Occipital lobe (tissue), 1 donor: ENCODE measurements at regions not wholly inside any gene's neighbourhood (a gene's known extent, or its start where the extent isn't known, plus 50 kb on each side); places are given as distances from the start of the nearest gene placed in this dataset.
"Not testable (repeated sequence)": the region's sequence is repeated elsewhere in the genome, so short reads cannot be mapped to it uniquely, and the experiment has no call there.

Experiments
- DNase-seq: peaks from one replicate; lab custom pipeline; 2025; lab: John Stamatoyannopoulos, UW

DNA sequence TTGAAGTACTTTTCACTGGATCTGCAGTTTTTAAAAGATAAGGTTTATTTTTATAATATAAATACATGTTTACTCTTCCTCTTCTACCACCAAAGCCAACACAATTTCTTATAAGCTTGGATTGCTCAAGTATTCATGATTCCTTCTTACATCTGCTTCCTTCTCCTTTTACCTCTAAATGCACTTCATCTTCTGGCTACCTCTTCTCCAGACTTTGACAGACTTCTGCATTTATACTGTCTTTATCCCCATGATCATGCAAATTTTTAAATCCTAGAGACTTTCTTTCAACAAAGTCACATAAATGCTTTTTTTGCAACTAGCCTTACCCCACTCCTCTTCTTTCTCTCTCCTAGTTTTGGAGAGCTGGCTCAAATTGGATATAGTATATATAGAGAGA lies 142.9 kb downstream of the TFAP2B start:
- DNase-seq, result no peak

DNA sequence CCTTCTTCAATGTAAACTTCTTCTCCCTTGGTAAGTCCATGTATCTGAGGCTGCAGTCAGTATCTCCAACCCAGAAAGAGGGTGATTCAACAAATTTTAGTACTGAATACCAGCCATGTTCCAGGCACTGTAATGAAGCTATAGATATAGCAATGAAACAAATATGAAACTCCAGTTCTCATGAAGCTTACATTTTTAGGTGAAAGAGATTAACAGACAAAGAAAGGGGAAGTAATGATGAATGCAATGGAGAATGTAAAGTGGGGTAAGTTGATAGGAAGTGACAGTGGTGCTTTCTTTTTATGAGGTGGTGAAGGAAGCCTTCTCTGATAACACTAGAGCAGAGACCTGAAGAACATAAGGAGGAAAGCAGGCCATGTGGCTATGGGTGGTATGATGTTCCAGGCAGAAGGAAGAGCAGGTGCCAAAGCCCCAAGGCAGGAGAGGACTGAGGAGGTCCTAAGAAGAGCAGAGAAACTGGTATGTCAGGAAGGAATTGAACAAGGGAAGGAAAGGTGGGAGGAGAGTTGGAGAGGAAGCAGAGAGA lies 143.6 kb downstream of the TFAP2B start:
- DNase-seq, result no peak

GRCh38 chr6:50963952-50964351 lies 145.3 kb downstream of the TFAP2B start:
- DNase-seq, result no peak

DNA sequence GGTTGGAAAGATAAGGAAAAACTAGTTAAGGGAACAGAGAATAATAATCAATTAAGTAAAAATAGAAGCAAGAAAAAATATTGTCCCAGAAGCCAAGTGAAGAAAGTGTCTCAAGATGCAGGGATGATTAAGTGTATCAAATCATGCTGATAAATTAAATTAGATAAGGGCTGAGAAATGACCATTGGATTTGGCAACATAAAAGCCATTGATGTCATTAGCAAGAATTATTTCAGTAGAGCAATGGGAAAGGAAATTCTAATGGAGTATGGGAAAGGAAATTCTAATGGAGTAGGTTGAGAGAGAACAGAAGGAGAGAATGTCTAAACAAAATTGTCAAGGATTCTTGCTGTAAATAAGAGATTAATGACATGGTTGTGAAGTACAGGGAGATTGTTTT lies 146.8 kb downstream of the TFAP2B start:
- no peak for DNase-seq

GRCh38 chr6:50966532-50966931 lies 147.9 kb downstream of the TFAP2B start:
- DNase-seq, result no peak

- no peak for DNase-seq
These were observed 148.3 kb downstream of the TFAP2B start for GRCh38 chr6:50966986-50967385.

DNA sequence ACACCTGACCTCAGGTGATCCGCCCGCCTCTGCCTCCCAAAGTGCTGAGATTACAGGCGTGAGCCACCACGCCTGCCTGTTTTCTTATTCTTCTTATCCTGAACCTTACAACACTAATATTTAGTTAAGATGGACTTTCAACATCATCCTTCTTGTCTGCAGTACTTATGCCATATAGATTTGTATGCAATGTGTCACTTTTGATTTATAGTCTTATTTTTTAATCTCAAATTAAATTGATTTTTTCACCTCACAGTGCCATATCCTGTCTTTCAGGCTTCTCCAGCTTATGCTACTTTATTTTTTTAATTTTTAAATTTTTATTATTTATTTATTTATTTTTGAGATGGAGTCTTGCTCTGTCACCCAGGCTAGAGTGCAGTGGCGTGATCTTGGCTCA lies 149.6 kb downstream of the TFAP2B start:
- DNase-seq, result not testable (repeated sequence)

GRCh38 chr6:50970908-50971307 lies 152.2 kb downstream of the TFAP2B start:
- DNase-seq, result no peak

- no peak for DNase-seq
These were observed 154.8 kb downstream of the TFAP2B start for GRCh38 chr6:50973464-50973863.

DNA sequence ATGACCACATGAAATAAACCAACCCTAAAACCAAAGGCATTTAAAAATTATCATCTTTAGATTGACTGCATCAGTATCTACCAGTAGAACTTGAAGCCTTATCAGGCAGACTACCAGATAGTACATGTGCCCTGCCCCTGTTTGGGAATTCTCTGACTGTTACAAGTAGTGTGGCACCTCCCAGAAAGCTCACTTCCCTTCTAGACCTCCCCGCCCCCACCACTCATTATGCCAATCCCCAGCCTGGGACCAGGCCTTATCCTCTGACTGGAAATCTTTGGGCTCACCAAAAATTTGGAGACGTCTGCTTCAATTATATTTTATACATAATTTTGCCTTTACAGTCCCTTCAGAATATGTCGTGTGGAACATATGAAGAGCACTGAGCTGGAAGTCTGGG lies 155.6 kb downstream of the TFAP2B start:
- DNase-seq, result no peak

GRCh38 chr6:50975216-50975615 lies 156.5 kb downstream of the TFAP2B start:
- no peak for DNase-seq

DNA sequence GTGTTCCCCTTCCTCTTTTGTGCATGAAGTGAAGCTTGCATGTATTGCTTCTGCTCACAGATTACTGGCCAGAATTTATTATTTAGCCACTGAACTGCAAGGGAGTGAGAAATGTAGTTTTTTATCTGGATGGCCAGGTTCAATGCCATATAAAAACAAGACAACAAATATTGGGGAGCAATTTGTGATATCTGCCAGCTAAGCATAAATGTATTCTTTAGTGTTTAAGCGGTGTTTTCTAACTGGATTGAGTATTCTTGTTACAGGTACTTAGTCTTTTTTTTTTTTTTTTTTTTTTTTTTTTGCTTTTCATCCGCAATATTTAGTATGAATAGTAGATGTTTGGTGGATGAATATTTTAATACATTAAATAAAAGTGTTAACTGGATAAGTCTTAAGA lies 158.2 kb downstream of the TFAP2B start:
- DNase-seq, result no peak

GRCh38 chr6:50977796-50978195 lies 159.1 kb downstream of the TFAP2B start:
- DNase-seq, result no peak

GRCh38 chr6:50978380-50979170 lies 159.9 kb downstream of the TFAP2B start:
- no peak for DNase-seq

- no peak for DNase-seq
These were observed 160.5 kb downstream of the TFAP2B start for GRCh38 chr6:50979171-50979525.

GRCh38 chr6:50984135-50984534 lies 165.5 kb downstream of the TFAP2B start:
- DNase-seq, result no peak

GRCh38 chr6:50986319-50986718 lies 167.6 kb downstream of the TFAP2B start:
- DNase-seq, result no peak

- DNase-seq, result no peak
These were observed 170.5 kb downstream of the TFAP2B start for GRCh38 chr6:50989123-50989522.

GRCh38 chr6:50990750-50991446 lies 172.2 kb downstream of the TFAP2B start:
- DNase-seq, result no peak

DNA sequence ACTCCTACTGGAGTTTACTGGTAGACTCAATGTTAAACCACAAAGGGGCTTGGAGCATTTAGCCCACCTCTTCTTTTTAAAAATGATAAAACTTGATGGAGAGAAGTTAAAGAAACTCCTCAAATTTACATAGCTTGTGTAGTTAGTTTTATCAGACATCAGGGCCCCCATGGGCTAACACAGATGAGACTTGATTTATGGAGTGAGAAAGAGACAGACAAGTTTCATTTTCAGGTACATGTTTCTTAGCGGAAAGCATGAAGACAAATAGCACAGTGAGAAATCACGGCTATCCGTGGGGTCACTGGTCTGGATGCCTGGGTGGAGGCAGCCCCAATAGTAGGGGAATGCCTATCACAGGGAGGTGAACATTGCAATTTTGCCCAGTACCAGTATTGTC lies 173.6 kb downstream of the TFAP2B start:
- DNase-seq, result no peak

GRCh38 chr6:50992704-50993625 lies 174.3 kb downstream of the TFAP2B start:
- DNase-seq, result no peak
